OCI-LY3 (cell line): ENCODE measurements at regions not wholly inside any gene's neighbourhood (a gene's known extent, or its start where the extent isn't known, plus 50 kb on each side); places are given as distances from the start of the nearest gene placed in this dataset.

ENCODE experiments used
- EZH2phosphoT487 ChIP-seq: fragments of 200-600 bp; shearing (Covaris generic); IDR thresholded peaks from 2 replicates; pipeline ENCODE4 v1.6.1; 2018; ENCODE audit warnings: antibody characterized with exemption, mixed run types, low read depth
- TF ChIP-seq, protein P1 (sequence below): fragments of 200-600, 300-600 bp; sonication (generic); IDR thresholded peaks from 2 replicates; pipeline ENCODE4 v1.5.1; 2014; ENCODE audit warnings: antibody characterized with exemption, low read length, low read depth

DNA sequence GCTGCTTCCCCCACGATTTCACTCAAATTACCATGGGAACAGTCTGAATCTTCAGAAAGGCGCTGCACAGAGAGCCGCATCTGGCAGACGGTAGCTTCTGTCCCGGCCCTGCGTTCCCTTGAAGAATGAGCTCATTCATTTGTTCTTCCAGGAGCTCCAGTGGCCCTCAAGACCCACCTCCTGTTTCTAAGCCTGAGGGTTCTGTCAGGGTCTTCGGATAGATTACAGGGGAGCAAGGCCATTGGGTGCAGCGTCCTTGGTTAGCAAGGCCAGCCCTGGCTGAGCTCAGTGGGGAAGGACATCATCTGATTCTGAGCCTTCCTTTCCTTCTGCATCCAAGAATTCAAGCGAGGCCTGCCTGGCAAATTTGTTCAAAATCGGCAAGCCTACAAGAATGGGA lies 111.9 kb downstream of the PDCL3 start:
- TF ChIP-seq, protein P1, sequence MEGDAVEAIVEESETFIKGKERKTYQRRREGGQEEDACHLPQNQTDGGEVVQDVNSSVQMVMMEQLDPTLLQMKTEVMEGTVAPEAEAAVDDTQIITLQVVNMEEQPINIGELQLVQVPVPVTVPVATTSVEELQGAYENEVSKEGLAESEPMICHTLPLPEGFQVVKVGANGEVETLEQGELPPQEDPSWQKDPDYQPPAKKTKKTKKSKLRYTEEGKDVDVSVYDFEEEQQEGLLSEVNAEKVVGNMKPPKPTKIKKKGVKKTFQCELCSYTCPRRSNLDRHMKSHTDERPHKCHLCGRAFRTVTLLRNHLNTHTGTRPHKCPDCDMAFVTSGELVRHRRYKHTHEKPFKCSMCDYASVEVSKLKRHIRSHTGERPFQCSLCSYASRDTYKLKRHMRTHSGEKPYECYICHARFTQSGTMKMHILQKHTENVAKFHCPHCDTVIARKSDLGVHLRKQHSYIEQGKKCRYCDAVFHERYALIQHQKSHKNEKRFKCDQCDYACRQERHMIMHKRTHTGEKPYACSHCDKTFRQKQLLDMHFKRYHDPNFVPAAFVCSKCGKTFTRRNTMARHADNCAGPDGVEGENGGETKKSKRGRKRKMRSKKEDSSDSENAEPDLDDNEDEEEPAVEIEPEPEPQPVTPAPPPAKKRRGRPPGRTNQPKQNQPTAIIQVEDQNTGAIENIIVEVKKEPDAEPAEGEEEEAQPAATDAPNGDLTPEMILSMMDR: no peak
- no peak for TF ChIP-seq EZH2phosphoT487
